ENCODE measurements at regions not wholly inside any gene's neighbourhood (a gene's known extent, or its start where the extent isn't known, plus 50 kb on each side); places are given as distances from the start of the nearest gene placed in this dataset.

DNA sequence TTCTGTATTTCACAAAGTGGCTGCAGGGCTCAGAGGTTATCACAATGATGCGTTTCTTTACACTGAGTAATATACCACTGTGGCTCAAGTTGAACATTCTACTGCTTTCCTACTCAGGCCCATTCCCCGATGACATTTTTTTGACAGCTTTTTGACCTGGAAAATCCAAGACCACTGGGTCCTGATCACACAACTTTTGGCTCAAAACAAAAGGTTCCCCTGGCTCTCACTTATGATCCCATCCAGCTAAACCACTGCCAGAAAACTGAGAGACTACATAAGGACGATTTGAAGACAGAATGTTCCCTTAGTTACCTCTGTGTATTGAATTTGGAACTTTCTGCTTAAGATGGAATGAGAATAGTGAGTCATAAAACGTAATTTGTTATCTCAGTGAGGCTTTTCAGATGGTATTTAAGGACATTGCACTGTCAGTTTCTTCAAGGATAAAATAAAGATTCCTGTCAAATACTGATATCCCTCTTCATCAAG, 78.0 kb upstream of the FBXL7 start:
- WGBS, 2 experiments (ENCODE audit: extremely low coverage in 2 of 2, insufficient read length in 1 of 2) = 25% methylated on average over 2 of the region's 4 CpGs; no CpG with 5 or more reads in 1 of the 2 experiments
- Histone ChIP-seq H4K8ac (ENCODE audit: low read depth in 2 of 2, low read length in 2 of 2) (no peak overlapping the region), H2BK15ac (ENCODE audit: low read depth, low read length) (no peak overlapping the region), H2AK5ac (ENCODE audit: low read depth, low read length) (no peak overlapping the region), H3K27ac (ENCODE audit: insufficient read depth, low read length) (no peak overlapping the region), H3K4ac (ENCODE audit: low read depth, low read length) (no peak overlapping the region), H3K9ac (ENCODE audit: low read depth, low read length) (no peak overlapping the region), H3K9me1 (ENCODE audit: insufficient read depth, low read length) (no peaks in the 10 kb centered on the region), H2BK5ac (ENCODE audit: low read depth, low read length, poor library complexity, severe bottlenecking) (no peak overlapping the region), H2AK9ac (replicated peaks; ENCODE audit: low read depth, low read length, poor library complexity) (no peak overlapping the region), H3K4me2 (ENCODE audit: low read depth, low read length) (no peak overlapping the region), H4K5ac (ENCODE audit: low read depth, low read length) (no peak overlapping the region), H4K91ac (ENCODE audit: insufficient read depth, low read depth, low read length) (no peak overlapping the region), H2BK120ac (ENCODE audit: low read depth, low read length) (no peak overlapping the region), H3K14ac (replicated peaks; ENCODE audit: low read depth, low read length) (no peak overlapping the region), H3K4me1 (ENCODE audit: control insufficient read depth, insufficient read depth, low read length) (no peaks in the 10 kb centered on the region), H3K9me3 (ENCODE audit: control insufficient read depth, insufficient read depth, low read length) (no peaks in the 10 kb centered on the region), H4K20me1 (ENCODE audit: insufficient read depth, low read length) (no peaks in the 10 kb centered on the region), H3K27me3 (ENCODE audit: control insufficient read depth, insufficient read depth, low read length) (peaks cover 2% of the 10 kb centered on the region; the same call in 1 of the 2 replicates), H3K4me3 (ENCODE audit: insufficient read depth, low read depth, low read length) (no peak overlapping the region), H3K56ac (ENCODE audit: extremely low read depth, insufficient read depth, low read length) (no peak overlapping the region), H3K18ac (ENCODE audit: low read depth, low read length) (no peak overlapping the region), H2AFZ (replicated peaks; ENCODE audit: low read length, poor library complexity) (no peak overlapping the region), H3K79me1 (ENCODE audit: low read depth in 1 of 2, low read length in 2 of 2) (no peaks in the 10 kb centered on the region), H3K23ac (ENCODE audit: low read depth, low read length) (no peak overlapping the region), H3K36me3 (ENCODE audit: control insufficient read depth, insufficient read depth, low read length) (no peaks in the 10 kb centered on the region), H2BK20ac (ENCODE audit: low read depth, low read length) (no peak overlapping the region)
- in situ Hi-C loops (cut with MboI; ENCODE audit: low sequenced_read_pairs) = no loop called here
- no TSS peak for BruUV-seq (replicated peaks)
- CTCF ChIA-PET = no interaction called here
- intact Hi-C loops (cut with micrococcal nuclease) = no loop called here
- ATAC-seq (ENCODE audit: low read depth) (no peak), DNase-seq (no peak)
- TF ChIP-seq CHD1 (IDR thresholded peaks at IDR 0.05; ENCODE audit: low read depth, low read length) (no peak), RFX5 (IDR thresholded peaks at IDR 0.05; ENCODE audit: low read depth, low read length) (no peak), NFE2L2 (IDR thresholded peaks at IDR 0.05; ENCODE audit: low read depth, low read length) (no peak), FOS (IDR thresholded peaks at IDR 0.05; ENCODE audit: low read depth, low read length) (no peak), MXI1 (IDR thresholded peaks at IDR 0.05; ENCODE audit: borderline replicate concordance, low read depth, low read length) (no peak), RAD21 (IDR thresholded peaks at IDR 0.05; ENCODE audit: low read length) (no peak)
- dilution Hi-C loops (cut with HindIII; ENCODE audit: low sequenced_read_pairs, unreplicated experiment) = no loop called here
- POLR2A ChIA-PET (ENCODE audit: unreplicated experiment) = no interaction called here

Measured in IMR-90 (cell line).